Prostate gland (tissue), 2 donors: ENCODE measurements at regions not wholly inside any gene's neighbourhood (a gene's known extent, or its start where the extent isn't known, plus 50 kb on each side); places are given as distances from the start of the nearest gene placed in this dataset.

Source experiments
- POLR2A ChIP-seq: fragments of 450-650 bp; IDR thresholded peaks from one replicate; pipeline ENCODE4 v1.6.1; 2016; ENCODE audit warnings: antibody characterized with exemption, mild to moderate bottlenecking
- TF ChIP-seq, protein P1 (sequence below), 4 experiments: fragments of 200-600 bp in 2 of 4; fragments of 450-650 bp in 2 of 4; sonication (generic) in 2 of 4; IDR thresholded peaks; 1 replicate in 3 of 4; 2 replicates in 1 of 4; pipeline ENCODE4 v1.5.1; 2016 to 2019; ENCODE audit warnings: antibody characterized with exemption in 4 of 4, mild to moderate bottlenecking in 2 of 4, moderate library complexity in 2 of 4

DNA sequence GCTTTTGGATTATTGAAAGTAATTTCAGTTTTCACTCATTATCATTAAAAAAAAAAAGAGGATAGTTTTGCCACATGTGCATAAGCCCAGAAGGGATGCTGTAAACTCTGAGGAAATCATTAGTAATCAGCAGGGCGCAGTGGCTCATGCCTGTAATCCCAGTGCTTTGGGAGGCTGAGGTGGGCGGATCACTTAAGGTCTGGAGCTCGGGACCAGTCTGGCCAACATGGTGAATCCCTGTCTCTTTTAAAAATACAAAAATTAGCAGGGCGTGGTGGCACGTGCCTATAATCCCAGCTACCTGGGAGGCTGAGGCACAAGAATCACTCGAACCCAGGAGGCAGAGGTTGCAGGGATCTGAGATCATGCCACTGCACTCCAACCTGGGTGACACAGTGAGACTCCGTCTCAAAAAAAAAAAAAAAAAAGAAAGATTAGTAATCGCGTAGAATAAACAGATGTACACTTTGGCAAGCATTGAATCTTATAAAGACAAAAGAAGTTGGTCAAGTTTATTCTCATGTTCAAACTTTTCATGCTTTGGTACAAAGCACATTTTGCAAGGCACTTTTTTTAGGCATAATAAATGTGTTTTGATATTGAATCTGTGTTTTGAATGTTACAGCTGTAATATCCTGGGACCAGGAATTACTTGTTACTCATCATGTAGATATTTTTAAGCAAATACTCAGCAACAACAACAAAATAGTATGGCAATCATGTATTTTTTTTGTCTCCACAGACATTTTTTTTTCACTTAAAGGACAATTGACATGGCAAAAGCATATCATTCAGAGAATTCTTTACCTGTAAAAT is 93.2 kb upstream of the AGTR1 start:
- TF ChIP-seq, protein P1, sequence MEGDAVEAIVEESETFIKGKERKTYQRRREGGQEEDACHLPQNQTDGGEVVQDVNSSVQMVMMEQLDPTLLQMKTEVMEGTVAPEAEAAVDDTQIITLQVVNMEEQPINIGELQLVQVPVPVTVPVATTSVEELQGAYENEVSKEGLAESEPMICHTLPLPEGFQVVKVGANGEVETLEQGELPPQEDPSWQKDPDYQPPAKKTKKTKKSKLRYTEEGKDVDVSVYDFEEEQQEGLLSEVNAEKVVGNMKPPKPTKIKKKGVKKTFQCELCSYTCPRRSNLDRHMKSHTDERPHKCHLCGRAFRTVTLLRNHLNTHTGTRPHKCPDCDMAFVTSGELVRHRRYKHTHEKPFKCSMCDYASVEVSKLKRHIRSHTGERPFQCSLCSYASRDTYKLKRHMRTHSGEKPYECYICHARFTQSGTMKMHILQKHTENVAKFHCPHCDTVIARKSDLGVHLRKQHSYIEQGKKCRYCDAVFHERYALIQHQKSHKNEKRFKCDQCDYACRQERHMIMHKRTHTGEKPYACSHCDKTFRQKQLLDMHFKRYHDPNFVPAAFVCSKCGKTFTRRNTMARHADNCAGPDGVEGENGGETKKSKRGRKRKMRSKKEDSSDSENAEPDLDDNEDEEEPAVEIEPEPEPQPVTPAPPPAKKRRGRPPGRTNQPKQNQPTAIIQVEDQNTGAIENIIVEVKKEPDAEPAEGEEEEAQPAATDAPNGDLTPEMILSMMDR (IDR thresholded peaks at IDR 0.05) = no peak
- TF ChIP-seq POLR2A = no peak
